H9 (cell line): ENCODE measurements at regions not wholly inside any gene's neighbourhood (a gene's known extent, or its start where the extent isn't known, plus 50 kb on each side); places are given as distances from the start of the nearest gene placed in this dataset.
A peak's percentile ranks its signal among the peaks of the same experiment; 100 is the strongest.

Experiments
- DNase-seq: peaks from one replicate; pipeline ENCODE4 v3.0.0-alpha.2; 2017
- H2AFZ ChIP-seq: one replicate; pipeline ENCODE4 v1.6.1; 2013; ENCODE audit warnings: mild to moderate bottlenecking, low read length, control low read depth, moderate library complexity
- H2AK5ac ChIP-seq: 2 replicates; pipeline ENCODE4 v1.6.1; 2013; ENCODE audit warnings: low read length, control low read depth, mixed read lengths; ENCODE audit not compliant: insufficient read length
- H2BK120ac ChIP-seq: one replicate; pipeline ENCODE4 v1.6.1; 2013; ENCODE audit warnings: low read depth, mild to moderate bottlenecking, low read length, control low read depth, inconsistent platforms; ENCODE audit not compliant: poor library complexity, severe bottlenecking
- H2BK12ac ChIP-seq: 2 replicates; pipeline ENCODE4 v1.6.1; 2013; ENCODE audit warnings: low read length, control low read depth, mixed read lengths, low read depth; ENCODE audit not compliant: insufficient read length
- H2BK15ac ChIP-seq: 2 replicates; pipeline ENCODE4 v1.6.1; 2013; ENCODE audit warnings: low read depth, low read length, control low read depth
- H2BK20ac ChIP-seq: one replicate; pipeline ENCODE4 v1.6.1; 2013; ENCODE audit warnings: low read depth, mild to moderate bottlenecking, low read length, control low read depth, inconsistent platforms; ENCODE audit not compliant: poor library complexity, severe bottlenecking
- H2BK5ac ChIP-seq: 2 replicates; pipeline ENCODE4 v1.6.1; 2013; ENCODE audit warnings: low read length, control low read depth, mixed read lengths; ENCODE audit not compliant: insufficient read length
- H3K14ac ChIP-seq: 2 replicates; pipeline ENCODE4 v1.6.1; 2013; ENCODE audit warnings: low read length, control low read depth; ENCODE audit not compliant: insufficient read depth
- H3K18ac ChIP-seq: 2 replicates; pipeline ENCODE4 v1.6.1; 2013; ENCODE audit warnings: low read depth, mild to moderate bottlenecking, mixed read lengths, low read length, control low read depth; ENCODE audit not compliant: insufficient read length
- H3K23ac ChIP-seq: 2 replicates; pipeline ENCODE4 v1.6.1; 2013; ENCODE audit warnings: low read length, control low read depth, mixed read lengths, low read depth; ENCODE audit not compliant: insufficient read length
- H3K23me2 ChIP-seq: 2 replicates; pipeline ENCODE4 v1.6.1; 2013; ENCODE audit warnings: low read depth, mild to moderate bottlenecking, mixed read lengths, low read length, control low read depth; ENCODE audit not compliant: insufficient read length, poor library complexity, severe bottlenecking
- H3K27ac ChIP-seq: 2 replicates; pipeline ENCODE4 v1.5.1; 2013; ENCODE audit warnings: low read length, control low read depth, mixed read lengths, low read depth; ENCODE audit not compliant: insufficient read length
- H3K27me3 ChIP-seq: 2 replicates; pipeline ENCODE4 v1.6.1; 2013; ENCODE audit warnings: low read length, control low read depth, inconsistent platforms; ENCODE audit not compliant: insufficient read depth
- H3K4ac ChIP-seq: 2 replicates; pipeline ENCODE4 v1.6.1; 2013; ENCODE audit warnings: low read depth, mild to moderate bottlenecking, control low read depth, inconsistent platforms, low read length, moderate library complexity
- H3K4me1 ChIP-seq: 2 replicates; pipeline ENCODE4 v1.6.1; 2013; ENCODE audit warnings: low read length, control low read depth, inconsistent platforms; ENCODE audit not compliant: insufficient read depth
- H3K4me2 ChIP-seq: 2 replicates; pipeline ENCODE4 v1.6.1; 2013; ENCODE audit warnings: low read length, control low read depth, mixed read lengths; ENCODE audit not compliant: insufficient read length, insufficient read depth
- H3K56ac ChIP-seq: 2 replicates; pipeline ENCODE4 v1.6.1; 2013; ENCODE audit warnings: low read depth, mild to moderate bottlenecking, mixed read lengths, low read length, control low read depth; ENCODE audit not compliant: insufficient read length
- H3K79me1 ChIP-seq: 2 replicates; pipeline ENCODE4 v1.6.1; 2013; ENCODE audit warnings: low read depth, mild to moderate bottlenecking, moderate library complexity, low read length, control low read depth, inconsistent platforms; ENCODE audit not compliant: insufficient read depth, poor library complexity, severe bottlenecking
- H3K79me2 ChIP-seq: 2 replicates; pipeline ENCODE4 v1.6.1; 2013; ENCODE audit warnings: low read length, control low read depth, inconsistent platforms; ENCODE audit not compliant: insufficient read depth
- H3K9ac ChIP-seq: 2 replicates; pipeline ENCODE4 v1.6.1; 2013; ENCODE audit warnings: low read length, control low read depth, mixed read lengths; ENCODE audit not compliant: insufficient read length; ENCODE audit errors: extremely low read depth
- H3K9me3 ChIP-seq: one replicate; pipeline ENCODE4 v1.6.1; 2013; ENCODE audit warnings: low read depth, low read length, inconsistent platforms; ENCODE audit not compliant: control insufficient read depth
- H3T11ph ChIP-seq: one replicate; pipeline ENCODE4 v1.6.1; 2013; ENCODE audit warnings: mild to moderate bottlenecking, low read length, control low read depth, inconsistent platforms
- H4K20me1 ChIP-seq: one replicate; pipeline ENCODE4 v1.6.1; 2013; ENCODE audit not compliant: control insufficient read depth, insufficient read length, insufficient read depth
- H4K5ac ChIP-seq: 2 replicates; pipeline ENCODE4 v1.6.1; 2013; ENCODE audit warnings: low read depth, mild to moderate bottlenecking, mixed read lengths, low read length, control low read depth; ENCODE audit not compliant: insufficient read length
- H4K8ac ChIP-seq: replicated peaks from 2 replicates; pipeline ENCODE4 v1.6.1; 2013; ENCODE audit warnings: low read length, control low read depth, mixed read lengths, low read depth; ENCODE audit not compliant: insufficient read length
- H4K91ac ChIP-seq: 2 replicates; pipeline ENCODE4 v1.6.1; 2013; ENCODE audit warnings: low read depth, mild to moderate bottlenecking, moderate library complexity, mixed read lengths, low read length, control low read depth; ENCODE audit not compliant: insufficient read length
- H3K27ac Mint-ChIP-seq, 3 experiments: 2 replicates in 2 of 3; 3 replicates in 1 of 3; pipeline ENCODE4 v1.8.0; 2020 to 2021; ENCODE audit warnings: mixed read lengths in 3 of 3, mild to moderate bottlenecking in 1 of 3, moderate library complexity in 1 of 3
- H3K27me3 Mint-ChIP-seq: 2 replicates; pipeline ENCODE4 v1.8.0; 2021; ENCODE audit warnings: low read depth, mild to moderate bottlenecking, moderate library complexity, mixed read lengths
- H3K36me3 Mint-ChIP-seq, 3 experiments: 2 replicates in 2 of 3; 3 replicates in 1 of 3; pipeline ENCODE4 v1.8.0; 2020 to 2021; ENCODE audit warnings: low read depth in 3 of 3, mixed read lengths in 3 of 3; ENCODE audit not compliant: insufficient read depth in 1 of 3
- H3K4me1 Mint-ChIP-seq, 2 experiments: 2 replicates each; pipeline ENCODE4 v1.8.0; 2020; ENCODE audit warnings: mixed read lengths in 2 of 2
- H3K4me3 Mint-ChIP-seq, 2 experiments: 2 replicates in 1 of 2; 3 replicates in 1 of 2; pipeline ENCODE4 v1.8.0; 2020 to 2021; ENCODE audit warnings: mild to moderate bottlenecking in 2 of 2, mixed read lengths in 2 of 2, moderate library complexity in 1 of 2
- H3K9me3 Mint-ChIP-seq, 2 experiments: 2 replicates in 1 of 2; 3 replicates in 1 of 2; pipeline ENCODE4 v1.8.0; 2020; ENCODE audit warnings: mild to moderate bottlenecking in 2 of 2, mixed read lengths in 2 of 2, moderate library complexity in 1 of 2
- CTCF ChIP-seq: fragments of 200-600 bp; sonication (generic); conservative IDR thresholded peaks from 3 replicates; pipeline ENCODE4 v1.8.0; 2021; ENCODE audit warnings: antibody characterized with exemption, mild to moderate bottlenecking
- WGBS: extraction: QIAGEN DNeasy Blood & Tissue Kit; methylation state at CpG from one replicate; pipeline ENCODE4 v1.1.7; 2013; ENCODE audit warnings: missing lambda C conversion rate, low lambda C conversion rate, mixed read lengths; ENCODE audit not compliant: insufficient read length; ENCODE audit errors: extremely low coverage; 5-methylcytosine and 5-hydroxymethylcytosine counted together

GRCh38 chr14:97387252-97387874 is 590.2 kb downstream of the VRK1 start:
- no peak overlapping the region for H2AK5ac ChIP-seq
- no peaks in the 10 kb centered on the region for H3K23me2 ChIP-seq
- H3K27me3 Mint-ChIP-seq = no peaks in the 10 kb centered on the region
- no peak overlapping the region for H4K5ac ChIP-seq
- H3K79me1 ChIP-seq = no peaks in the 10 kb centered on the region
- whole genome bisulfite sequencing = no CpG with 5 or more reads among the region's 9 CpGs
- H3K4ac ChIP-seq = no peak overlapping the region
- H2BK20ac ChIP-seq = no peak overlapping the region
- no peaks in the 10 kb centered on the region for H3K79me2 ChIP-seq
- no peak for DNase-seq
- H4K20me1 ChIP-seq = no peaks in the 10 kb centered on the region
- no peak overlapping the region for H3K9ac ChIP-seq
- H2BK120ac ChIP-seq = no peak overlapping the region
- H3K4me1 ChIP-seq = peaks cover 12% of the 10 kb centered on the region; the same call in 1 of the 2 replicates
- H3K4me2 ChIP-seq = no peak overlapping the region
- peak overlapping the region in 1 of 2 experiments; percentile 6; a peak in 1 of 5 replicates for H3K4me3 Mint-ChIP-seq
- no peaks in the 10 kb centered on the region for H3K9me3 Mint-ChIP-seq
- H3K27ac ChIP-seq = no peak overlapping the region
- no peak overlapping the region for H2BK12ac ChIP-seq
- H3T11ph ChIP-seq = no peak overlapping the region
- peak overlapping the region in 1 of 3 experiments; percentile 41; a peak in 3 of 7 replicates for H3K27ac Mint-ChIP-seq
- peaks cover 40 to 50% of the 10 kb centered on the region in 2 experiments for H3K4me1 Mint-ChIP-seq
- H3K36me3 Mint-ChIP-seq = no peaks in the 10 kb centered on the region; a peak in 1 of 7 replicates
- no peak overlapping the region for H2AFZ ChIP-seq
- H3K27me3 ChIP-seq = no peaks in the 10 kb centered on the region
- H3K14ac ChIP-seq = no peak overlapping the region
- no peak overlapping the region for H2BK15ac ChIP-seq
- H3K56ac ChIP-seq = no peak overlapping the region
- H3K9me3 ChIP-seq = no peaks in the 10 kb centered on the region
- no peak overlapping the region for H2BK5ac ChIP-seq
- TF ChIP-seq CTCF = no peak
- no peak overlapping the region for H3K23ac ChIP-seq
- no peak overlapping the region for H4K8ac ChIP-seq
- no peak overlapping the region for H3K18ac ChIP-seq
- H4K91ac ChIP-seq = no peak overlapping the region
